Vagina (tissue), 2 donors: ENCODE measurements at regions not wholly inside any gene's neighbourhood (a gene's known extent, or its start where the extent isn't known, plus 50 kb on each side); places are given as distances from the start of the nearest gene placed in this dataset.

ENCODE experiments used
- DNase-seq, 2 donors: peaks; one replicate each; pipeline ENCODE4 v3.0.0-alpha.2; 2017; ENCODE audit errors: extremely low spot score in 2 of 2
- H3K27ac ChIP-seq: fragments of 200-600 bp; sonication (generic); one replicate; pipeline ENCODE4 v1.5.1; 2019
- H3K27me3 ChIP-seq: fragments of 200-600 bp; sonication (generic); one replicate; pipeline ENCODE4 v1.5.1; 2019
- H3K36me3 ChIP-seq, 2 donors: fragments of 200-600 bp; sonication (generic); one replicate each; pipeline ENCODE4 v1.5.1; 2017 to 2019
- H3K4me1 ChIP-seq: fragments of 200-600 bp; sonication (generic); one replicate; pipeline ENCODE4 v1.5.1; 2019
- H3K4me3 ChIP-seq, 2 donors: fragments of 200-600 bp; sonication (generic); 1 replicate in 1 of 2; 2 replicates in 1 of 2; pipeline ENCODE4 v1.5.1; 2016 to 2019
- H3K9me3 ChIP-seq: fragments of 200-600 bp; sonication (generic); one replicate; pipeline ENCODE4 v1.5.1; 2019
- CTCF ChIP-seq, 3 experiments: fragments of 450-650 bp in 2 of 3; fragments of 200-600 bp in 1 of 3; sonication (generic) in 1 of 3; IDR thresholded peaks; one replicate each; pipeline ENCODE4 v1.5.1; 2017 to 2019; ENCODE audit warnings: antibody characterized with exemption in 3 of 3, mild to moderate bottlenecking in 2 of 3, moderate library complexity in 2 of 3
- POLR2A ChIP-seq, 2 donors: fragments of 450-650 bp; IDR thresholded peaks; one replicate each; pipeline ENCODE4 v1.6.1; 2017; ENCODE audit warnings: antibody characterized with exemption in 2 of 2, mild to moderate bottlenecking in 2 of 2, moderate library complexity in 2 of 2
- POLR2AphosphoS5 ChIP-seq, 2 donors: sonication (generic); formaldehyde crosslinking; IDR thresholded peaks; one replicate each; pipeline ENCODE4 v1.9.0; 2017; ENCODE audit warnings: antibody characterized with exemption in 2 of 2, mild to moderate bottlenecking in 2 of 2, low read depth in 1 of 2; ENCODE audit not compliant: insufficient read depth in 1 of 2
- intact Hi-C: fragments of 100-400 bp; cut with DNase I; formaldehyde crosslinking; loops from one replicate; pipeline ENCODE4 v1.15.1; 2023

GRCh38 chr2:123732563-123732962, 292.5 kb upstream of the CNTNAP5 start:
- no peaks in the 10 kb centered on the region for H3K4me1 ChIP-seq
- no peak for TF ChIP-seq POLR2AphosphoS5 (IDR thresholded peaks at IDR 0.05; ENCODE audit: insufficient read depth in 1 of 2, low read depth in 1 of 2)
- TF ChIP-seq CTCF (IDR thresholded peaks at IDR 0.05): no peak
- no peak for TF ChIP-seq POLR2A (IDR thresholded peaks at IDR 0.05)
- H3K27ac ChIP-seq: no peak overlapping the region
- DNase-seq: no peak
- no peak overlapping the region for H3K4me3 ChIP-seq
- H3K36me3 ChIP-seq: no peaks in the 10 kb centered on the region
- H3K27me3 ChIP-seq: no peaks in the 10 kb centered on the region
- no peaks in the 10 kb centered on the region for H3K9me3 ChIP-seq
- intact Hi-C loops: no loop called here

- no peak overlapping the region for H3K4me3 ChIP-seq
- no peaks in the 10 kb centered on the region for H3K36me3 ChIP-seq
- no peak for DNase-seq
- H3K27ac ChIP-seq: no peak overlapping the region
- H3K9me3 ChIP-seq: no peaks in the 10 kb centered on the region
- intact Hi-C loops: no loop called here
- no peaks in the 10 kb centered on the region for H3K27me3 ChIP-seq
- no peaks in the 10 kb centered on the region for H3K4me1 ChIP-seq
- TF ChIP-seq POLR2AphosphoS5 (IDR thresholded peaks at IDR 0.05; ENCODE audit: insufficient read depth in 1 of 2, low read depth in 1 of 2) (no peak), POLR2A (IDR thresholded peaks at IDR 0.05) (no peak), CTCF (IDR thresholded peaks at IDR 0.05) (no peak)
Observed at GRCh38 chr2:123737371-123737770, 287.7 kb upstream of the CNTNAP5 start.

GRCh38 chr2:123738643-123739042, 286.4 kb upstream of the CNTNAP5 start:
- H3K36me3 ChIP-seq: no peaks in the 10 kb centered on the region
- intact Hi-C loops: no loop called here
- no peak for DNase-seq
- H3K9me3 ChIP-seq: no peaks in the 10 kb centered on the region
- no peak overlapping the region for H3K27ac ChIP-seq
- no peak overlapping the region for H3K4me3 ChIP-seq
- TF ChIP-seq POLR2A (IDR thresholded peaks at IDR 0.05) (no peak), POLR2AphosphoS5 (IDR thresholded peaks at IDR 0.05; ENCODE audit: insufficient read depth in 1 of 2, low read depth in 1 of 2) (no peak), CTCF (IDR thresholded peaks at IDR 0.05) (no peak)
- no peaks in the 10 kb centered on the region for H3K27me3 ChIP-seq
- H3K4me1 ChIP-seq: no peaks in the 10 kb centered on the region

GRCh38 chr2:123746006-123746405, 279.1 kb upstream of the CNTNAP5 start:
- no peaks in the 10 kb centered on the region for H3K9me3 ChIP-seq
- no peak overlapping the region for H3K27ac ChIP-seq
- intact Hi-C loops: no loop called here
- no peaks in the 10 kb centered on the region for H3K4me1 ChIP-seq
- H3K36me3 ChIP-seq: no peaks in the 10 kb centered on the region
- DNase-seq: no peak
- TF ChIP-seq POLR2A (IDR thresholded peaks at IDR 0.05): no peak
- no peak for TF ChIP-seq POLR2AphosphoS5 (IDR thresholded peaks at IDR 0.05; ENCODE audit: insufficient read depth in 1 of 2, low read depth in 1 of 2)
- H3K4me3 ChIP-seq: no peak overlapping the region
- no peaks in the 10 kb centered on the region for H3K27me3 ChIP-seq

GRCh38 chr2:123747326-123747725, 277.8 kb upstream of the CNTNAP5 start:
- Histone ChIP-seq H3K27ac (no peak overlapping the region), H3K27me3 (no peaks in the 10 kb centered on the region), H3K9me3 (no peaks in the 10 kb centered on the region), H3K36me3 (no peaks in the 10 kb centered on the region), H3K4me3 (no peak overlapping the region), H3K4me1 (no peaks in the 10 kb centered on the region)
- TF ChIP-seq CTCF (IDR thresholded peaks at IDR 0.05) (no peak), POLR2A (IDR thresholded peaks at IDR 0.05) (no peak), POLR2AphosphoS5 (IDR thresholded peaks at IDR 0.05; ENCODE audit: insufficient read depth in 1 of 2, low read depth in 1 of 2) (no peak)
- DNase-seq: no peak
- intact Hi-C loops: no loop called here

GRCh38 chr2:123762221-123762620, 262.9 kb upstream of the CNTNAP5 start:
- intact Hi-C loops: no loop called here
- no peaks in the 10 kb centered on the region for H3K27me3 ChIP-seq
- no peaks in the 10 kb centered on the region for H3K36me3 ChIP-seq
- H3K4me3 ChIP-seq: no peak overlapping the region
- no peak for DNase-seq
- no peaks in the 10 kb centered on the region for H3K9me3 ChIP-seq
- H3K27ac ChIP-seq: no peak overlapping the region
- no peak for TF ChIP-seq POLR2A (IDR thresholded peaks at IDR 0.05)
- no peak for TF ChIP-seq CTCF (IDR thresholded peaks at IDR 0.05)
- TF ChIP-seq POLR2AphosphoS5 (IDR thresholded peaks at IDR 0.05; ENCODE audit: insufficient read depth in 1 of 2, low read depth in 1 of 2): no peak
- H3K4me1 ChIP-seq: no peaks in the 10 kb centered on the region
